Kidney epithelial cell (primary cell): ENCODE measurements at regions not wholly inside any gene's neighbourhood (a gene's known extent, or its start where the extent isn't known, plus 50 kb on each side); places are given as distances from the start of the nearest gene placed in this dataset.

Source experiments
- DNase-seq: peaks from one replicate; pipeline ENCODE4 v3.0.0-alpha.2; 2010; ENCODE audit warnings: low read depth
- H3K27me3 ChIP-seq: 2 replicates; pipeline ENCODE4 v1.6.0; 2011; ENCODE audit warnings: low read length; ENCODE audit not compliant: control insufficient read depth, insufficient read depth
- H3K36me3 ChIP-seq: 2 replicates; pipeline ENCODE4 v1.5.1; 2011; ENCODE audit warnings: low read length; ENCODE audit not compliant: control insufficient read depth, insufficient read depth
- H3K4me3 ChIP-seq: 2 replicates; pipeline ENCODE4 v1.5.1; 2011; ENCODE audit warnings: low read depth, mild to moderate bottlenecking, control low read depth, low read length
- TF ChIP-seq, protein P1 (sequence below): IDR thresholded peaks from 2 replicates; pipeline ENCODE4 v1.5.1; 2011; ENCODE audit warnings: mild to moderate bottlenecking, moderate library complexity, low read length, control low read depth, inconsistent platforms; ENCODE audit not compliant: insufficient read depth, poor library complexity, severe bottlenecking

DNA sequence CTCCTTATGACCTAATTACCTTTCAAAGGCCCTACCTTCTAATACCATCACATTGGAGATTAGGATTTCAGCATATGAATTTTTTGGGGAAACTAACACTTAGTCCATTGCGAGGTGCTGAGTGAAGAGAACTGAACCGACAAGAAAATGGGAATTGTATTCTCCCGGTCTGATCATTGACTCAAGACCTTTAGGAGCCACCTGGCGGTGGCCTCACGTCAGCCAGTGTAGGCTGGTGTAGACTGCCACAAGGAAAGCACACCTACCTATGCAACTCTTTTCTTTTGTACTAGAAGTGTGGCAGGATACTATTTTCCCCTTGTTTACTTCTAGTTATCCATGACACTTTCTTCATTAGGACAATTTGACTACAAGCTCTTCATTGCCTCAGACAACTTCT is 333.5 kb upstream of the B3GALT2 start:
- Histone ChIP-seq H3K27me3 (no peaks in the 10 kb centered on the region), H3K4me3 (no peak overlapping the region), H3K36me3 (no peaks in the 10 kb centered on the region)
- no peak for DNase-seq
- TF ChIP-seq, protein P1, sequence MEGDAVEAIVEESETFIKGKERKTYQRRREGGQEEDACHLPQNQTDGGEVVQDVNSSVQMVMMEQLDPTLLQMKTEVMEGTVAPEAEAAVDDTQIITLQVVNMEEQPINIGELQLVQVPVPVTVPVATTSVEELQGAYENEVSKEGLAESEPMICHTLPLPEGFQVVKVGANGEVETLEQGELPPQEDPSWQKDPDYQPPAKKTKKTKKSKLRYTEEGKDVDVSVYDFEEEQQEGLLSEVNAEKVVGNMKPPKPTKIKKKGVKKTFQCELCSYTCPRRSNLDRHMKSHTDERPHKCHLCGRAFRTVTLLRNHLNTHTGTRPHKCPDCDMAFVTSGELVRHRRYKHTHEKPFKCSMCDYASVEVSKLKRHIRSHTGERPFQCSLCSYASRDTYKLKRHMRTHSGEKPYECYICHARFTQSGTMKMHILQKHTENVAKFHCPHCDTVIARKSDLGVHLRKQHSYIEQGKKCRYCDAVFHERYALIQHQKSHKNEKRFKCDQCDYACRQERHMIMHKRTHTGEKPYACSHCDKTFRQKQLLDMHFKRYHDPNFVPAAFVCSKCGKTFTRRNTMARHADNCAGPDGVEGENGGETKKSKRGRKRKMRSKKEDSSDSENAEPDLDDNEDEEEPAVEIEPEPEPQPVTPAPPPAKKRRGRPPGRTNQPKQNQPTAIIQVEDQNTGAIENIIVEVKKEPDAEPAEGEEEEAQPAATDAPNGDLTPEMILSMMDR, result no peak

DNA sequence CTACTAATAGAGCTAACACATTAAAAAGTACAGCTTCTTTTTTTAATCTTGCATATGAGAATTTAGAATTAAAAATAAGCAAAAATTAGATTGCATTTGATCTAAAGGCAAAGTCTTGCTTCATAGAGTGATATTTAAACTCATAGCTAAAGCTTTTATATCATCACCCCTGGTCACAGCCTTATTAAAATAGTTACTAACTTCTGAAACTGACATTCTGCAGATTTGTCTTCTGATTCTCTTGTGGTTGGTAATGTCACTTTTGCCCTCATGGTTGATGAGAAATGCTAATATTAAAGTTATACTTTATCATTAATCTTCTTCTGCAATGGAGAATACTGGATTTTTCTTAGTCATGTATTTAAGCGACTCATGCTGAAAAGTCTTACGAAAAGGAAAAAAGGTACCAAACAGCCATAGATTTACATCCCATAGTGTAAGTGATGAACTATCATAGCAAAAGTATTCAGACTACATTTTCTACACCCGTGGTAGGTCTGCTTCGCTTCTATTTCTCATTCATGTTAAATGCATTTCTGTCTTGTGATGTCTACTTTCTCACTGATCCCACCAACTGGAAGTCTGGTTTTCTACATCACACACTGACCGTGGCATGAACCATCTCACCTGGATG is 330.5 kb upstream of the B3GALT2 start:
- TF ChIP-seq, protein P1, result no peak
- DNase-seq, result no peak
- Histone ChIP-seq H3K4me3 (no peak overlapping the region), H3K36me3 (no peaks in the 10 kb centered on the region), H3K27me3 (no peaks in the 10 kb centered on the region)

DNA sequence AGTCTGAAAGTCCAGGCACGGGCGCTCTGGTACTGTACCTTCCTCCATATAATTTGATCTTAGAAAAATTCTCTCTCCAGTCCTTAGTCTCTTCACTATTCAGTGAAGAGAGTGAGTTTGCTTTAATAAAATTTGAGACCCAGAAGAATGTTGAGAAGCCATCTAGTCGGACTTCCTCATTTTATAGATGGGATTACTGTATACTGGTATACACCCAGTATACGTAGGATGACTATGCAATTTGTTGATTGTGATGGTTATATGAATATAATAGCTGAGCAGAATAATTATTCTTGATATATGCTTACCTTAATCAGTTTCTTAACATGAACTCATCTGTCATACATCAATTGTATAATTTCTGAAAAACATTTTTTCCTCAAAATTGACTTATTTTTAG is 328.0 kb upstream of the B3GALT2 start:
- Histone ChIP-seq H3K4me3 (no peak overlapping the region), H3K36me3 (no peaks in the 10 kb centered on the region), H3K27me3 (no peaks in the 10 kb centered on the region)
- no peak for DNase-seq
- TF ChIP-seq, protein P1, result no peak

DNA sequence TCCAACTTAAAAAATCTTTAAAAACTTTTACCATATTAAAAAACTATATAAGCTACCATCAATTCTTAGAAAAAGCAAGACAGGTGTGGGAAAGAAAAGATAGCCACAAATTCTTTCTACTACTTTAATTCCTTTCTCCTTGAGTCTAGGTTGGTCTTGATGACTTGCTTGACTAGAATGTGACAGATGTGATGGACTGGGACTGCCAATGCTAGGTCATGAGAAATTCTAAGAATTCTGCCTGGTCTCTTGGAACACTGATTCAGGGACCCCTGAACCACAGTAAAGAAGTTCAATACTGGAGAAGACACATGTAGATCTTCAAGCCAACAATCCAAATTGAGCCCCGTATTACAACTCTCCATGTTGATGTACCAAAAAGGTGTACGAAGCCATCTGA is 326.6 kb upstream of the B3GALT2 start:
- Histone ChIP-seq H3K4me3 (no peak overlapping the region), H3K27me3 (no peaks in the 10 kb centered on the region), H3K36me3 (no peaks in the 10 kb centered on the region)
- DNase-seq, result no peak
- TF ChIP-seq, protein P1, result no peak

DNA sequence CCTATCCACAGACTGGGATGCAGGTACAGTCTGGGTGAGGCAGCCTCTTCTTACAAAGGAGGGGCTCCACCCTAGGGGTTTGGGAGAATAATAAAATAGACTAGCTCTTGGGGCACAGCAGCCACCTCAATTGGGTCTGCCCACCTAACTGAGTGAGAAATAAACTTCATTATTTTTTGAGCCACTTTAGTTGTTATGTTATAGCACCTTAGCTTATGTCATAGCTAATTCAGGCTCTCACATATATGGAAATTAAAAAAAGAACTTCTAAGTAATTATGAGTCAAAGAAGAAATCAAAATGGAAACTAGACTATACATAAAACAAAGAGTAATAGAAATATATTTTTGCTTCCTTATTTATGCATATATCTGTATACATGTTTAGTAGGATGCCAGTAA is 318.5 kb upstream of the B3GALT2 start:
- no peak for DNase-seq
- Histone ChIP-seq H3K4me3 (no peak overlapping the region), H3K36me3 (no peaks in the 10 kb centered on the region), H3K27me3 (no peaks in the 10 kb centered on the region)
- TF ChIP-seq, protein P1, result no peak

DNA sequence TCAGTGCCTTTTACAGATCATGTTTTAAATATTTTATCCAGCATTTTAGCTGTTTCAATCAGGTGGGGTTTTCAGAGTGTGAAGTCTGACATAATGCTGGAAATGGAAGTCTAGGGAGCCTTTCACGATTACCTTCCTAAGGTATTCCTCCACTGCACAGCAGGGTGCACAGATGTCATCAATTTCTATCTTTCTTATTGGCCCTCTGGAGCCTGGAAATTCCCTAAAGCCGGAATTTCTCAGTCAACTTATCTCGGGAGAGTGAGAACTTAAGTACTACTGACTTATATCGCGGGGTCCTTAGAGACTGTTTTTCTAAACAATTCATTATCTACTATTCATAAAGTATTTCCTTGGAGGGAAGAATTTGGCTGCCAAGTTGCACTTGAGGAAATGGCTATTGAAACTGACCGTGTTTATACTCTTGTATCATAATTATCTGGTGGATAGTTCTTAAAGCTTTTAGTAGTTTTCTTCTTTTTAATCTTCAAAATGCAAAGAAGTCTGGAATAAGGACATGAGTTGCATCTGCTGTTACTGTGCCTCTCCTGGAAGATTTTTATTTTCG is 311.8 kb upstream of the B3GALT2 start:
- H3K36me3 ChIP-seq, result no peaks in the 10 kb centered on the region
- TF ChIP-seq, protein P1, result no peak
- no peak overlapping the region for H3K4me3 ChIP-seq
- no peaks in the 10 kb centered on the region for H3K27me3 ChIP-seq
- DNase-seq, result no peak
